NCI-H2081 treated with DMSO at 0.1 percent for 48 hours (cell line): ENCODE measurements at regions not wholly inside any gene's neighbourhood (a gene's known extent, or its start where the extent isn't known, plus 50 kb on each side); places are given as distances from the start of the nearest gene placed in this dataset.

Experiments used
- DNase-seq: peaks from one replicate; lab custom pipeline; 2025; lab: John Stamatoyannopoulos, UW

GRCh38 chr4:11768251-11768972 lies 339.7 kb upstream of the HS3ST1 start:
- no peak for DNase-seq

GRCh38 chr4:11765849-11766453 lies 337.3 kb upstream of the HS3ST1 start:
- no peak for DNase-seq

GRCh38 chr4:11748164-11748872 lies 319.6 kb upstream of the HS3ST1 start:
- peak; percentile 21 for DNase-seq

GRCh38 chr4:11746734-11747133 lies 318.0 kb upstream of the HS3ST1 start:
- no peak for DNase-seq

GRCh38 chr4:11743976-11744375 lies 315.3 kb upstream of the HS3ST1 start:
- no peak for DNase-seq

GRCh38 chr4:11743236-11743635 lies 314.5 kb upstream of the HS3ST1 start:
- peak; percentile 14 for DNase-seq

- DNase-seq: no peak
These were observed 312.5 kb upstream of the HS3ST1 start for GRCh38 chr4:11741190-11741652.

- DNase-seq: no peak
These were observed 311.3 kb upstream of the HS3ST1 start for GRCh38 chr4:11739992-11740391.

- DNase-seq: no peak
These were observed 308.3 kb upstream of the HS3ST1 start for GRCh38 chr4:11736978-11737377.

- no peak for DNase-seq
These were observed 307.0 kb upstream of the HS3ST1 start for GRCh38 chr4:11735651-11736050.

GRCh38 chr4:11732155-11732554 lies 303.5 kb upstream of the HS3ST1 start:
- DNase-seq: peak; percentile 41

- no peak for DNase-seq
These were observed 301.9 kb upstream of the HS3ST1 start for GRCh38 chr4:11730545-11730944.

- DNase-seq: no peak
These were observed 300.9 kb upstream of the HS3ST1 start for GRCh38 chr4:11729548-11729947.

- no peak for DNase-seq
These were observed 299.3 kb upstream of the HS3ST1 start for GRCh38 chr4:11727903-11728564.

GRCh38 chr4:11724731-11725130 lies 296.0 kb upstream of the HS3ST1 start:
- DNase-seq: no peak

- no peak for DNase-seq
These were observed 293.5 kb upstream of the HS3ST1 start for GRCh38 chr4:11722223-11722622.

- no peak for DNase-seq
These were observed 291.6 kb upstream of the HS3ST1 start for GRCh38 chr4:11720292-11720691.

GRCh38 chr4:11719879-11720278 lies 291.2 kb upstream of the HS3ST1 start:
- no peak for DNase-seq

GRCh38 chr4:11715753-11716521 lies 287.2 kb upstream of the HS3ST1 start:
- no peak for DNase-seq

GRCh38 chr4:11710453-11711093 lies 281.9 kb upstream of the HS3ST1 start:
- no peak for DNase-seq

GRCh38 chr4:11704186-11704830 lies 275.6 kb upstream of the HS3ST1 start:
- DNase-seq: no peak
